H7 (cell line): ENCODE measurements at regions not wholly inside any gene's neighbourhood (a gene's known extent, or its start where the extent isn't known, plus 50 kb on each side); places are given as distances from the start of the nearest gene placed in this dataset.
"Not testable (repeated sequence)": the region's sequence is repeated elsewhere in the genome, so short reads cannot be mapped to it uniquely, and the experiment has no call there.

Source experiments
- DNase-seq: peaks from one replicate; pipeline ENCODE4 v3.0.0; 2012
- H3K27me3 ChIP-seq: 2 replicates; pipeline ENCODE4 v1.6.0; 2011; ENCODE audit warnings: mild to moderate bottlenecking, low read length; ENCODE audit not compliant: control insufficient read depth, insufficient read depth
- H3K36me3 ChIP-seq: replicated peaks from 2 replicates; pipeline ENCODE4 v1.5.1; 2011; ENCODE audit warnings: low read length; ENCODE audit not compliant: control insufficient read depth, insufficient read depth
- H3K4me3 ChIP-seq: 2 replicates; pipeline ENCODE4 v1.5.1; 2011; ENCODE audit warnings: low read depth, mild to moderate bottlenecking, control low read depth, low read length, moderate library complexity; ENCODE audit not compliant: insufficient read depth

DNA sequence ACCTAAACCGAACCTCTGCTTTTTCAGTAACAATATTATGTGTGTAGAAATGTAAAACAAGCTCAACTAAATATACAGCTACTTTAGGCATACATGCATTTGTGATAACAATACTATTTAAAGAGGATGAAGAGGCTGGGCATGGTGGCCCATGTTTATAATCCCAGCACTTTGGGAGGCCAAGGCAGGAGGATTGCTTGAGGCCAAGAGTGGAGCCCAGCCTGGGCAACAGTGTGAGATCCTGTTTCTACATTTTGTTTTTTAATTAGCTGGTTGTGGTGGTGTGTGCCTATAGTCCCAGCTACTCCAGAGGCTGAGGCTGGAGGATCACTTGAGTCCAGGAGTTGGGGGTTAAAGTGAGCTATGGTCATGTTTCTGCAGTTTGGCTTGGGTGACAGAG lies 73.6 kb upstream of the LYPLAL1 start:
- DNase-seq, result no peak
- H3K27me3 ChIP-seq, result no peaks in the 10 kb centered on the region
- H3K36me3 ChIP-seq, result no peaks in the 10 kb centered on the region
- H3K4me3 ChIP-seq, result no peak overlapping the region

GRCh38 chr1:219102466-219102865 lies 71.2 kb upstream of the LYPLAL1 start:
- DNase-seq, H3K4me3 ChIP-seq, H3K27me3 ChIP-seq, H3K36me3 ChIP-seq: not testable (repeated sequence)

- DNase-seq, result no peak
- H3K36me3 ChIP-seq, result no peaks in the 10 kb centered on the region
- no peak overlapping the region for H3K4me3 ChIP-seq
- no peaks in the 10 kb centered on the region for H3K27me3 ChIP-seq
These were observed 67.8 kb upstream of the LYPLAL1 start for GRCh38 chr1:219105893-219106292.

DNA sequence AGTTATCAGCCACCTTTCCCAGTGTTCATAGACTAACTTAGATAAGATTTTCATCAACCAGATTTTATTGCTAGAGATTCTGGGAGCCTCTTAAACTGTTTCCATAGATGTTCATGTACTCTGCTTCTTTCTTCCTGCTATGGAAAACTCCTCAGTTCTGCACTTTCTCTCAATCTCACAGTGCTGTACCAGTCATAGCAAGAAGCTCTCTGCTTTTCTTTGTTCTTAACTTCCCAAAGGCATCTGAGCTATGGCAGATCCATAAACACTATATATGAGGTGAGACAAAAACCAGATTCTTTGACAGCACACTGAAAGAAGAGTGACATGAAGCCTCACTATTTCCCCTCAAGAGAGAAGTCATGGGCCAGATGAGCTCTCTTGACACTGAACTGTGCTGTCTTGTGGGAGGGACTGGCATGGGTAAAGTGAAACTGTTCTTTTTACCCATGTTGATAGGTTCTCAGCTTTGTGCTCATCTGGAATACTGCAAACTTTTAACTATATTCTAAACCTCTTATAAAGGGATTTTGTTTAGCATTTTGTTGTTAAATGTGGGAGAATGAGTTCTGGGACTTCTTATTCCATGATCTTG lies 64.2 kb upstream of the LYPLAL1 start:
- Histone ChIP-seq H3K27me3 (no peaks in the 10 kb centered on the region), H3K4me3 (no peak overlapping the region), H3K36me3 (no peaks in the 10 kb centered on the region)
- DNase-seq, result no peak

DNA sequence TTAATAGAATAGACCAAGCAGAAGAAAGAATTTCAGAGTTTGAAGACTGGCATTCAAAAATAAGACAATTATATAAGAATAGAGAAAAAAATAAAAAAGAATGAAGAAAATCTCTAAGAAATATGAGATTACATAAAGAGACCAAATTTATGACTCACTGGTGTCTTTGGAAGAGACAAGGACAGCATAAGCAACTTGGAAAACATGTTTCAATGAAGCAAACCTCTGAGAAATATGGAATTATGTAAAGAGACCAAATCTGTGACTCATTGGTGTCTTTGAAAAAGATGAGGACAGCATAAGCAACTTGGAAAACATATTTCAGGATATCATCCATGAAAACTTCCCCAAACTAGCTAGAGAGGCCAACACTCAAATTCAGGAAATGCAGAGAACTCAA lies 60.4 kb upstream of the LYPLAL1 start:
- no peaks in the 10 kb centered on the region for H3K27me3 ChIP-seq
- DNase-seq, result no peak
- H3K36me3 ChIP-seq, result no peaks in the 10 kb centered on the region
- H3K4me3 ChIP-seq, result no peak overlapping the region

GRCh38 chr1:219114014-219114413 lies 59.7 kb upstream of the LYPLAL1 start:
- DNase-seq, result no peak
- H3K27me3 ChIP-seq, result no peaks in the 10 kb centered on the region
- H3K4me3 ChIP-seq, result no peak overlapping the region
- H3K36me3 ChIP-seq, result no peaks in the 10 kb centered on the region

DNA sequence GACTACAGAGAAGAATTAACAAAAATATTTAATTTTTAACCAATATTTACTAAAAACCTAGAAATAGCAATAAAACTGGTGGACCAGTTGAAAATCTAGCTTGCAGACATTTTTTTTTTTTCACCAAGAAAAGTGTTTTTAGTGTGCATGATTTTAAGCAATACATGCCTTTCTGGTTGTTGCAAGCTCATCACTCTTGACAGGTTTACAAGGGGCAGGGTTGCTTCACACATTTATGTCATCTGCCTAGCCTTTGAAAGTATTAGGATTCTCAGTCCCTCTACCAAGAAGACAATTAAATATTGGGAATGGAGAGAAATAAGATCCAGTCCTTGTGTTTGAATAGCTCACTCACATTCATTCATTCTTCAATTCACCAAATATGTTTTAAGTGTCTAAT lies 53.8 kb upstream of the LYPLAL1 start:
- no peak for DNase-seq
- H3K4me3 ChIP-seq, result no peak overlapping the region
- no peaks in the 10 kb centered on the region for H3K27me3 ChIP-seq
- no peaks in the 10 kb centered on the region for H3K36me3 ChIP-seq

GRCh38 chr1:219120624-219121544 lies 52.8 kb upstream of the LYPLAL1 start:
- Histone ChIP-seq H3K4me3 (no peak overlapping the region), H3K27me3 (no peaks in the 10 kb centered on the region), H3K36me3 (no peaks in the 10 kb centered on the region)
- no peak for DNase-seq

DNA sequence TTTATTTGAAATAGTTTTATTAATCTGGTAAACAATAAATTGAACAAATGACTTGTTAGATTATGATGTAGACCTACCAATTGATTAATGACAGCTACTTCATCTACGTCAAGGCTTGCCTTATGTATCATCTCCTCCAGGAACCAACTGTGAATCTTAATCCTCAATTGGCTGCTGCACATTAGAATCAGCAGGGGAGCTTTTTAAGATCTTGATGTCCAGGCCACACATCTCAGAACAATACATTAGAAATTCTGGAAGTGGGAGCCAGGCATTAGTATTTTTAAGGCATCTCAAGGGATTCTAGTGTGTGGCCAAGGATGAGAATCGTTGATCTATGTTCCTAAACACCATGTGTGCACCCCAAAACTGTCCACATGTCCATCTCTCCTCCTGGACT lies 52.0 kb upstream of the LYPLAL1 start:
- Histone ChIP-seq H3K36me3 (no peaks in the 10 kb centered on the region), H3K4me3 (no peak overlapping the region), H3K27me3 (no peaks in the 10 kb centered on the region)
- no peak for DNase-seq

GRCh38 chr1:219123036-219123435 lies 50.6 kb upstream of the LYPLAL1 start:
- no peak overlapping the region for H3K4me3 ChIP-seq
- no peak for DNase-seq
- no peaks in the 10 kb centered on the region for H3K27me3 ChIP-seq
- no peaks in the 10 kb centered on the region for H3K36me3 ChIP-seq
